K562 (cell line): ENCODE measurements at regions not wholly inside any gene's neighbourhood (a gene's known extent, or its start where the extent isn't known, plus 50 kb on each side); places are given as distances from the start of the nearest gene placed in this dataset.

Experiments
- ATAC-seq: fragments of 200-7000 bp; cut with Tn5 transposase; 3 replicates; pipeline ENCODE4 v1.9.1; 2020; ENCODE audit warnings: moderate library complexity
- BruUV-seq: library from RNA; stranded (reverse); fragments of 400-500 nt; replicated peaks from 2 replicates; lab custom pipeline; 2021; lab: Mats Ljungman, UMichigan
- CTCF ChIA-PET: fragments of 300-600 bp; formaldehyde crosslinking; extraction: SDS; loops from one replicate; lab custom pipeline; 2021; ENCODE audit warnings: low intra/inter-chr PET ratio; lab: Yijun Ruan, JAX
- POLR2A ChIA-PET: fragments of 300-600, 350-650 bp; sonication (Branson Sonifier 250); formaldehyde crosslinking; extraction: SDS; loops from one replicate; lab custom pipeline; 2021; ENCODE audit warnings: antibody characterized with exemption, inconsistent platforms; lab: Yijun Ruan, JAX
- DNase-seq, 4 experiments: peaks; one replicate each; pipeline versions ENCODE4 v3.0.0 to v3.0.0-alpha.2; 2011 to 2018; ENCODE audit warnings: low spot score in 3 of 4, mixed read lengths in 3 of 4; ENCODE audit errors: extremely low read depth in 1 of 4
- FAIRE-seq: peaks from 2 replicates; lab custom pipeline; 2011; peaks lifted over from hg19 to GRCh38; lab: Jason Lieb, UNC
- H2AFZ ChIP-seq: 2 replicates; pipeline ENCODE4 v1.6.0; 2011; ENCODE audit warnings: low read depth, low read length, control low read depth, inconsistent platforms
- H3K27ac ChIP-seq: fragments of 200-600 bp; 3 replicates; pipeline ENCODE4 v1.8.0; 2011; ENCODE audit warnings: low read depth, mild to moderate bottlenecking, control low read depth, inconsistent platforms, low read length, moderate library complexity, mixed read lengths; ENCODE audit errors: extremely low read depth
- H3K27me3 ChIP-seq, 2 experiments: fragments of 300-600 bp in 1 of 2; 2 replicates in 1 of 2; 3 replicates in 1 of 2; pipeline versions ENCODE4 v1.6.0 to v1.8.0; 2011; ENCODE audit warnings: inconsistent platforms in 2 of 2, low read length in 2 of 2, mild to moderate bottlenecking in 1 of 2, mixed read lengths in 1 of 2, moderate library complexity in 1 of 2; ENCODE audit not compliant: control insufficient read depth in 2 of 2, insufficient read depth in 2 of 2
- H3K36me3 ChIP-seq: fragments of 300-600 bp; 3 replicates; pipeline ENCODE4 v1.8.0; 2011; ENCODE audit warnings: mild to moderate bottlenecking, low read length, inconsistent platforms; ENCODE audit not compliant: control insufficient read depth, insufficient read depth
- H3K4me1 ChIP-seq, 2 experiments: fragments of 200-600 bp in 1 of 2; replicated peaks in 1 of 2; 2 replicates in 1 of 2; 3 replicates in 1 of 2; pipeline versions ENCODE4 v1.5.1 to v1.8.0; 2011; ENCODE audit warnings: inconsistent platforms in 2 of 2, low read length in 2 of 2, mild to moderate bottlenecking in 1 of 2, mixed read lengths in 1 of 2, moderate library complexity in 1 of 2; ENCODE audit not compliant: control insufficient read depth in 2 of 2, insufficient read depth in 2 of 2
- H3K4me2 ChIP-seq: 2 replicates; pipeline ENCODE4 v1.6.1; 2011; ENCODE audit warnings: low read length, control low read depth, inconsistent platforms, mixed read lengths; ENCODE audit not compliant: insufficient read depth
- H3K4me3 ChIP-seq: fragments of 200-600 bp; sonication (generic), shearing (Covaris generic); 2 replicates; pipeline ENCODE4 v1.5.1; 2016; ENCODE audit warnings: control low read depth, inconsistent platforms
- H3K79me2 ChIP-seq: fragments of 200-600 bp; 3 replicates; pipeline ENCODE4 v1.8.0; 2011; ENCODE audit warnings: low read length, inconsistent platforms; ENCODE audit not compliant: control insufficient read depth, insufficient read depth
- H3K9ac ChIP-seq, 2 experiments: 2 replicates each; pipeline versions ENCODE4 v1.6.0 to v1.6.1; 2011; ENCODE audit warnings: low read depth in 2 of 2, low read length in 2 of 2, control low read depth in 1 of 2, inconsistent platforms in 1 of 2, mild to moderate bottlenecking in 1 of 2, mixed read lengths in 1 of 2; ENCODE audit not compliant: insufficient read depth in 1 of 2
- H3K9me1 ChIP-seq: one replicate; pipeline ENCODE4 v1.6.0; 2011; ENCODE audit warnings: inconsistent platforms, mild to moderate bottlenecking, low read length, moderate library complexity; ENCODE audit not compliant: control insufficient read depth, insufficient read depth
- H3K9me3 ChIP-seq: replicated peaks from 2 replicates; pipeline ENCODE4 v1.5.1; 2011; ENCODE audit warnings: low read depth, low read length, inconsistent platforms; ENCODE audit not compliant: control insufficient read depth, insufficient read depth
- H4K20me1 ChIP-seq: replicated peaks from 2 replicates; pipeline ENCODE4 v1.6.1; 2011; ENCODE audit warnings: low read length, inconsistent platforms, mixed read lengths; ENCODE audit not compliant: control insufficient read depth, insufficient read depth
- ATF3 ChIP-seq, 2 experiments: fragments of 450-650 bp in 1 of 2; sonication (generic) in 1 of 2; formaldehyde crosslinking in 1 of 2; IDR thresholded peaks in 1 of 2; conservative IDR thresholded peaks in 1 of 2; 2 replicates each; pipeline versions ENCODE4 v1.6.1 to v1.8.1; 2016 to 2023; ENCODE audit warnings: mild to moderate bottlenecking in 2 of 2, moderate library complexity in 2 of 2, inconsistent platforms in 1 of 2, missing genetic modification reagents in 1 of 2
- BRF1 ChIP-seq: IDR thresholded peaks from 3 replicates; pipeline ENCODE4 v1.6.1; 2011; ENCODE audit warnings: borderline replicate concordance, mild to moderate bottlenecking; ENCODE audit not compliant: insufficient read length; ENCODE audit errors: extremely low read depth
- CEBPB ChIP-seq: fragments of 450-650 bp; IDR thresholded peaks from 2 replicates; pipeline ENCODE4 v1.6.1; 2016; ENCODE audit warnings: missing genetic modification characterization, missing compliant biosample characterization
- CREB5 ChIP-seq: fragments of 250-450 bp; sonication (Bioruptor Pico); IDR thresholded peaks from 2 replicates; pipeline ENCODE4 v1.5.0; 2020; ENCODE audit warnings: mild to moderate bottlenecking
- FOXK1 ChIP-seq: sonication (generic); formaldehyde crosslinking; IDR thresholded peaks from 2 replicates; pipeline ENCODE4 v1.8.0; 2022; ENCODE audit warnings: missing genetic modification reagents, mild to moderate bottlenecking, borderline replicate concordance
- GTF2F1 ChIP-seq: IDR thresholded peaks from 2 replicates; pipeline ENCODE4 v1.6.1; 2011; ENCODE audit warnings: low read depth, low read length, improper control_type of control experiment
- HES1 ChIP-seq: fragments of 450-650 bp; IDR thresholded peaks from 2 replicates; pipeline ENCODE4 v1.6.1; 2016; ENCODE audit warnings: low read depth, mild to moderate bottlenecking, moderate library complexity
- NR3C1 ChIP-seq: sonication (generic); formaldehyde crosslinking; IDR thresholded peaks from 2 replicates; pipeline ENCODE4 v1.8.1; 2022; ENCODE audit warnings: missing genetic modification reagents
- PHF21A ChIP-seq: fragments of 450-650 bp; IDR thresholded peaks from 2 replicates; pipeline ENCODE4 v1.6.1; 2017; ENCODE audit warnings: low read depth, borderline replicate concordance
- POLR2B ChIP-seq: fragments of 450-650 bp; IDR thresholded peaks from 2 replicates; pipeline ENCODE4 v1.6.1; 2018; ENCODE audit warnings: low read depth; ENCODE audit not compliant: partially characterized antibody
- PTBP1 ChIP-seq: fragments of 200-400 bp; formaldehyde crosslinking; IDR thresholded peaks from 2 replicates; pipeline ENCODE4 v1.6.1; 2017; ENCODE audit warnings: low read depth, low read length
- SREBF1 ChIP-seq: fragments of 150-350 bp; IDR thresholded peaks from 2 replicates; pipeline ENCODE4 v1.6.1; 2014; ENCODE audit warnings: antibody characterized with exemption, low read depth, low read length, borderline replicate concordance
- TRIM24 ChIP-seq, 2 experiments: fragments of 450-650 bp; IDR thresholded peaks; 2 replicates each; pipeline ENCODE4 v1.6.1; 2016
- ZFP36 ChIP-seq: fragments of 150-350 bp; IDR thresholded peaks from 2 replicates; pipeline ENCODE4 v1.6.1; 2018; ENCODE audit warnings: low read length, low read depth; ENCODE audit not compliant: partially characterized antibody
- ZFP91 ChIP-seq: sonication (generic); formaldehyde crosslinking; IDR thresholded peaks from 2 replicates; pipeline ENCODE4 v1.8.0; 2022; ENCODE audit warnings: mild to moderate bottlenecking, missing genetic modification reagents
- ZNF274 ChIP-seq: IDR thresholded peaks from 2 replicates; pipeline ENCODE4 v1.6.1; 2011; ENCODE audit warnings: low read depth, mild to moderate bottlenecking, low read length, moderate library complexity, borderline replicate concordance
- ZNF436 ChIP-seq: fragments of 250-450, 450-650 bp; sonication (Bioruptor Pico); formaldehyde crosslinking; IDR thresholded peaks from 2 replicates; pipeline ENCODE4 v1.7.0; 2020; ENCODE audit warnings: mild to moderate bottlenecking
- WGBS: fragments of 100-300 bp; shearing (Covaris generic); methylation state at CpG from one replicate; pipeline ENCODE4 v1.1.6; 2016; ENCODE audit warnings: low coverage, mixed read lengths; ENCODE audit not compliant: insufficient coverage; ENCODE audit errors: missing lambda C conversion rate; 5-methylcytosine and 5-hydroxymethylcytosine counted together
- in situ Hi-C: fragments of 300-500 bp; cut with MboI; formaldehyde crosslinking; loops from 4 replicates; pipeline ENCODE4 v1.15.0; 2018; ENCODE audit warnings: inconsistent platforms, mixed read lengths
- intact Hi-C: fragments of 100-400 bp; cut with micrococcal nuclease; formaldehyde crosslinking; loops from 2 replicates; pipeline ENCODE4 v1.14.2; 2022

- no peak for FAIRE-seq
- intact Hi-C loops (no loop called here), in situ Hi-C loops (no loop called here)
- DNase-seq: no peak
- H3K27ac ChIP-seq: no peak overlapping the region
- no peaks in the 10 kb centered on the region for H4K20me1 ChIP-seq
- H3K79me2 ChIP-seq: no peaks in the 10 kb centered on the region
- no peak overlapping the region for H3K4me3 ChIP-seq
- 3% methylated on average over 6 of the region's 6 CpGs for WGBS
- no peaks in the 10 kb centered on the region for H3K36me3 ChIP-seq
- ATAC-seq: no peak
- no peak overlapping the region for H3K9ac ChIP-seq
- H3K9me1 ChIP-seq: no peaks in the 10 kb centered on the region
- POLR2A ChIA-PET: no interaction called here
- TF ChIP-seq CREB5 (no peak), PHF21A (no peak), BRF1 (no peak), NR3C1 (CRISPR knock-in tag) (no peak), ZFP36 (no peak), TRIM24 (IDR thresholded peaks at IDR 0.05) (no peak), ATF3 (IDR thresholded peaks at IDR 0.05) (no peak), ATF3 (CRISPR knock-in tag; conservative IDR thresholded peaks at IDR 0.05) (no peak), FOXK1 (CRISPR knock-in tag) (no peak), POLR2B (no peak), GTF2F1 (no peak), ZNF274 (no peak), ZNF436 (CRISPR knock-in tag) (no peak), SREBF1 (no peak), HES1 (no peak), ZFP91 (CRISPR knock-in tag) (no peak), PTBP1 (no peak), CEBPB (no peak)
- H3K27me3 ChIP-seq: no peaks in the 10 kb centered on the region
- no peak overlapping the region for H3K4me2 ChIP-seq
- H3K4me1 ChIP-seq: no peaks in the 10 kb centered on the region
- no peak overlapping the region for H2AFZ ChIP-seq
- BruUV-seq: no TSS peak
- no peaks in the 10 kb centered on the region for H3K9me3 ChIP-seq
- CTCF ChIA-PET: interaction anchor here (0.6 kb wide), 1 partner anchor 926 kb away, joined by 3 read pairs; no protein-coding TSS in a partner anchor
Observed at GRCh38 chr7:32177232-32177631, 107.0 kb upstream of the PDE1C start.
